ENCODE measurements at regions not wholly inside any gene's neighbourhood (a gene's known extent, or its start where the extent isn't known, plus 50 kb on each side); places are given as distances from the start of the nearest gene placed in this dataset.

- no peaks in the 10 kb centered on the region for H3F3A ChIP-seq (ENCODE audit: insufficient read depth, low read length)
- H3K27me3 ChIP-seq (replicated peaks; ENCODE audit: insufficient read depth, low read length), result no peaks in the 10 kb centered on the region
- no peaks in the 10 kb centered on the region for H3K9me3 ChIP-seq (replicated peaks; ENCODE audit: insufficient read depth, low read length)
- H3K4me1 ChIP-seq (ENCODE audit: low read length), result no peaks in the 10 kb centered on the region
- no peak overlapping the region for H3K9ac ChIP-seq (ENCODE audit: low read length)
- H3K4me3 ChIP-seq (ENCODE audit: low read length), result no peak overlapping the region
- H4K20me1 ChIP-seq (ENCODE audit: insufficient read depth, low read length), result no peaks in the 10 kb centered on the region
- DNase-seq, result no peak
- no peak overlapping the region for H3K4me2 ChIP-seq (ENCODE audit: low read depth, low read length)
- H3K79me2 ChIP-seq (ENCODE audit: low read length), result no peaks in the 10 kb centered on the region
- no peaks in the 10 kb centered on the region for H3K36me3 ChIP-seq (replicated peaks; ENCODE audit: insufficient read depth, low read length)
- no peak overlapping the region for H3K27ac ChIP-seq (ENCODE audit: low read length)
- no peak overlapping the region for H2AFZ ChIP-seq (ENCODE audit: low read length)
- H3K9me2 ChIP-seq (replicated peaks; ENCODE audit: insufficient read depth, low read length), result no peaks in the 10 kb centered on the region
- TF ChIP-seq EZH2phosphoT487 (IDR thresholded peaks at IDR 0.05; ENCODE audit: low read length), result no peak
- TF ChIP-seq CTCF (IDR thresholded peaks at IDR 0.05; ENCODE audit: low read length), result no peak
- no peak for TF ChIP-seq EZH2 (optimal IDR thresholded peaks at IDR 0.05; ENCODE audit: low read depth, low read length)
Observed at GRCh38 chr4:62133977-62134376, 933.9 kb downstream of the ADGRL3 start.

DNA sequence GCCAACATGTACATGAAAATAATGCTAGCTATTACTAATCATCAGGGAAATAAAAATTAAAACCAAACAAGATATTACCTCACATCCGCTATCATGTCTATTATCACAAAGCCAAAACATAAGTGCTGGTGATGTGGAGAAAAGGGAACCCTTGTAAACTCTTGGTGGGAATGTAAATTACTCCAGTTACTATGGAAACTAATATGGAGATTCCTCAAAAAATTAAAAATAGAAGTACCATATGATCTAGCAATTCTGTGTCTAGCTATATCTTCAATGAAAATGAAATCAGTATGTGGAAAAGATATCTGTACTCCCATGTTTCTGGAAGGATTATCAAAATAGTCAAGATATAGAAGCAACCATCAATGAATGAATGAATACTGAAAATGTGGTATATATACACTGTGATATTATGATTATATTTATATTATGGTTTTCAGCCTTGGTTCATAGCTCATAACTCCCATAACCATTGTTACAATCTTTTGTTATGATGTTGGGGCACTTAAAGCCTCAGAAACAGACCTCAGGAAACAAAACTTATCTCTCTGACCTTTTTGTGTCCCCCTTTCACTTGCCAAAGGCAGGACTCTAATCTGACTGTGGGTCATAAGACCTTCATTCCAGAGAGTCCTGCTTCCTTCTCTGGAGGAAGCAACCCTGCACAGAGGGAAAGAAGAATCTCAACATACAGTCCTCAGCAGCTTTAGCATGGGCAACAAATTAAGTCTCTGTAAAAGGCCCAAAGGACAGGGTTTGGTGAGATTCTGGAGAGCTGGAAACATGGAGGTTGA, 933.2 kb downstream of the ADGRL3 start:
- Histone ChIP-seq H3K27ac (ENCODE audit: low read length) (no peak overlapping the region), H4K20me1 (ENCODE audit: insufficient read depth, low read length) (no peaks in the 10 kb centered on the region), H3K4me3 (ENCODE audit: low read length) (no peak overlapping the region), H3K36me3 (replicated peaks; ENCODE audit: insufficient read depth, low read length) (no peaks in the 10 kb centered on the region), H3K9me3 (replicated peaks; ENCODE audit: insufficient read depth, low read length) (no peaks in the 10 kb centered on the region), H3K27me3 (replicated peaks; ENCODE audit: insufficient read depth, low read length) (no peaks in the 10 kb centered on the region), H3K9me2 (replicated peaks; ENCODE audit: insufficient read depth, low read length) (no peaks in the 10 kb centered on the region), H3F3A (ENCODE audit: insufficient read depth, low read length) (no peaks in the 10 kb centered on the region), H2AFZ (ENCODE audit: low read length) (no peak overlapping the region), H3K4me1 (ENCODE audit: low read length) (no peaks in the 10 kb centered on the region), H3K9ac (ENCODE audit: low read length) (no peak overlapping the region), H3K79me2 (ENCODE audit: low read length) (no peaks in the 10 kb centered on the region), H3K4me2 (ENCODE audit: low read depth, low read length) (no peak overlapping the region)
- no peak for TF ChIP-seq CTCF (IDR thresholded peaks at IDR 0.05; ENCODE audit: low read length)
- no peak for TF ChIP-seq EZH2phosphoT487 (IDR thresholded peaks at IDR 0.05; ENCODE audit: low read length)
- no peak for TF ChIP-seq EZH2 (optimal IDR thresholded peaks at IDR 0.05; ENCODE audit: low read depth, low read length)
- no peak for DNase-seq

GRCh38 chr4:62131049-62131448, 930.9 kb downstream of the ADGRL3 start:
- H3K4me3 ChIP-seq (ENCODE audit: low read length), result no peak overlapping the region
- no peaks in the 10 kb centered on the region for H3K27me3 ChIP-seq (replicated peaks; ENCODE audit: insufficient read depth, low read length)
- no peaks in the 10 kb centered on the region for H3K9me3 ChIP-seq (replicated peaks; ENCODE audit: insufficient read depth, low read length)
- H3K4me2 ChIP-seq (ENCODE audit: low read depth, low read length), result no peak overlapping the region
- no peak for TF ChIP-seq CTCF (IDR thresholded peaks at IDR 0.05; ENCODE audit: low read length)
- TF ChIP-seq EZH2 (optimal IDR thresholded peaks at IDR 0.05; ENCODE audit: low read depth, low read length), result no peak
- no peak for TF ChIP-seq EZH2phosphoT487 (IDR thresholded peaks at IDR 0.05; ENCODE audit: low read length)
- H4K20me1 ChIP-seq (ENCODE audit: insufficient read depth, low read length), result no peaks in the 10 kb centered on the region
- no peaks in the 10 kb centered on the region for H3K36me3 ChIP-seq (replicated peaks; ENCODE audit: insufficient read depth, low read length)
- no peaks in the 10 kb centered on the region for H3F3A ChIP-seq (ENCODE audit: insufficient read depth, low read length)
- DNase-seq, result no peak
- no peak overlapping the region for H3K27ac ChIP-seq (ENCODE audit: low read length)
- no peaks in the 10 kb centered on the region for H3K9me2 ChIP-seq (replicated peaks; ENCODE audit: insufficient read depth, low read length)
- no peak overlapping the region for H3K9ac ChIP-seq (ENCODE audit: low read length)
- no peak overlapping the region for H2AFZ ChIP-seq (ENCODE audit: low read length)
- H3K4me1 ChIP-seq (ENCODE audit: low read length), result no peaks in the 10 kb centered on the region
- H3K79me2 ChIP-seq (ENCODE audit: low read length), result no peaks in the 10 kb centered on the region
